ENCODE measurements at regions not wholly inside any gene's neighbourhood (a gene's known extent, or its start where the extent isn't known, plus 50 kb on each side); places are given as distances from the start of the nearest gene placed in this dataset.
A peak's percentile ranks its signal among the peaks of the same experiment; 100 is the strongest.

GRCh38 chr9:107932046-107932445, 442.5 kb upstream of the KLF4 start:
- Histone ChIP-seq H3K79me2 (no peaks in the 10 kb centered on the region), H2AFZ (no peak overlapping the region), H3K36me3 (replicated peaks; ENCODE audit: insufficient read depth, low read depth) (no peaks in the 10 kb centered on the region), H3K4me3 (no peak overlapping the region), H3K27ac (no peak overlapping the region), H3K4me2 (no peak overlapping the region), H3K9me2 (replicated peaks; ENCODE audit: insufficient read depth) (no peaks in the 10 kb centered on the region), H3K9me3 (ENCODE audit: low read depth) (no peaks in the 10 kb centered on the region), H4K20me1 (ENCODE audit: insufficient read depth, poor library complexity, severe bottlenecking) (no peaks in the 10 kb centered on the region), H3K27me3 (no peaks in the 10 kb centered on the region), H3K4me1 (ENCODE audit: insufficient read depth) (peaks cover 4% of the 10 kb centered on the region)
- TF ChIP-seq EZH2 (IDR thresholded peaks at IDR 0.05; ENCODE audit: borderline replicate concordance) (no peak), EZH2phosphoT487 (IDR thresholded peaks at IDR 0.05; ENCODE audit: low read depth, severe bottlenecking, unreplicated experiment) (no peak)
- TF ChIP-seq, protein P1, sequence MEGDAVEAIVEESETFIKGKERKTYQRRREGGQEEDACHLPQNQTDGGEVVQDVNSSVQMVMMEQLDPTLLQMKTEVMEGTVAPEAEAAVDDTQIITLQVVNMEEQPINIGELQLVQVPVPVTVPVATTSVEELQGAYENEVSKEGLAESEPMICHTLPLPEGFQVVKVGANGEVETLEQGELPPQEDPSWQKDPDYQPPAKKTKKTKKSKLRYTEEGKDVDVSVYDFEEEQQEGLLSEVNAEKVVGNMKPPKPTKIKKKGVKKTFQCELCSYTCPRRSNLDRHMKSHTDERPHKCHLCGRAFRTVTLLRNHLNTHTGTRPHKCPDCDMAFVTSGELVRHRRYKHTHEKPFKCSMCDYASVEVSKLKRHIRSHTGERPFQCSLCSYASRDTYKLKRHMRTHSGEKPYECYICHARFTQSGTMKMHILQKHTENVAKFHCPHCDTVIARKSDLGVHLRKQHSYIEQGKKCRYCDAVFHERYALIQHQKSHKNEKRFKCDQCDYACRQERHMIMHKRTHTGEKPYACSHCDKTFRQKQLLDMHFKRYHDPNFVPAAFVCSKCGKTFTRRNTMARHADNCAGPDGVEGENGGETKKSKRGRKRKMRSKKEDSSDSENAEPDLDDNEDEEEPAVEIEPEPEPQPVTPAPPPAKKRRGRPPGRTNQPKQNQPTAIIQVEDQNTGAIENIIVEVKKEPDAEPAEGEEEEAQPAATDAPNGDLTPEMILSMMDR (IDR thresholded peaks at IDR 0.05; ENCODE audit: poor library complexity), result no peak
- no peak for DNase-seq (ENCODE audit: low spot score)
- WGBS (ENCODE audit: low lambda C conversion rate, missing lambda C conversion rate), result 67% methylated on average over 1 of the region's 1 CpG

- no peak for DNase-seq (ENCODE audit: low spot score)
- Histone ChIP-seq H2AFZ (no peak overlapping the region), H3K79me2 (no peaks in the 10 kb centered on the region), H3K4me1 (ENCODE audit: insufficient read depth) (peaks cover 4% of the 10 kb centered on the region), H3K9me3 (ENCODE audit: low read depth) (no peaks in the 10 kb centered on the region), H3K27me3 (no peaks in the 10 kb centered on the region), H3K4me3 (no peak overlapping the region), H3K36me3 (replicated peaks; ENCODE audit: insufficient read depth, low read depth) (no peaks in the 10 kb centered on the region), H3K27ac (no peak overlapping the region), H3K9me2 (replicated peaks; ENCODE audit: insufficient read depth) (no peaks in the 10 kb centered on the region), H4K20me1 (ENCODE audit: insufficient read depth, poor library complexity, severe bottlenecking) (no peaks in the 10 kb centered on the region), H3K4me2 (no peak overlapping the region)
- WGBS (ENCODE audit: low lambda C conversion rate, missing lambda C conversion rate), result 58% methylated on average over 8 of the region's 8 CpGs
- TF ChIP-seq, protein P1 (IDR thresholded peaks at IDR 0.05; ENCODE audit: poor library complexity), result no peak
- no peak for TF ChIP-seq EZH2 (IDR thresholded peaks at IDR 0.05; ENCODE audit: borderline replicate concordance)
- no peak for TF ChIP-seq EZH2phosphoT487 (IDR thresholded peaks at IDR 0.05; ENCODE audit: low read depth, severe bottlenecking, unreplicated experiment)
These were observed 441.6 kb upstream of the KLF4 start for GRCh38 chr9:107931071-107931715.

- no peak overlapping the region for H2AFZ ChIP-seq
- TF ChIP-seq EZH2 (IDR thresholded peaks at IDR 0.05; ENCODE audit: borderline replicate concordance) (no peak), EZH2phosphoT487 (IDR thresholded peaks at IDR 0.05; ENCODE audit: low read depth, severe bottlenecking, unreplicated experiment) (no peak)
- TF ChIP-seq, protein P1 (IDR thresholded peaks at IDR 0.05; ENCODE audit: poor library complexity), result no peak
- no peak overlapping the region for H3K27ac ChIP-seq
- H3K4me3 ChIP-seq, result no peak overlapping the region
- H3K9me3 ChIP-seq (ENCODE audit: low read depth), result no peaks in the 10 kb centered on the region
- DNase-seq (ENCODE audit: low spot score), result peak; percentile 24
- no peaks in the 10 kb centered on the region for H3K9me2 ChIP-seq (replicated peaks; ENCODE audit: insufficient read depth)
- no peaks in the 10 kb centered on the region for H3K36me3 ChIP-seq (replicated peaks; ENCODE audit: insufficient read depth, low read depth)
- no peaks in the 10 kb centered on the region for H3K27me3 ChIP-seq
- 70% methylated on average over 3 of the region's 3 CpGs for WGBS (ENCODE audit: low lambda C conversion rate, missing lambda C conversion rate)
- peaks cover 4% of the 10 kb centered on the region for H3K4me1 ChIP-seq (ENCODE audit: insufficient read depth)
- H3K4me2 ChIP-seq, result no peak overlapping the region
- no peaks in the 10 kb centered on the region for H4K20me1 ChIP-seq (ENCODE audit: insufficient read depth, poor library complexity, severe bottlenecking)
- no peaks in the 10 kb centered on the region for H3K79me2 ChIP-seq
These were observed 439.9 kb upstream of the KLF4 start for GRCh38 chr9:107929443-107929842.
